GM18520 (cell line): ENCODE measurements at regions not wholly inside any gene's neighbourhood (a gene's known extent, or its start where the extent isn't known, plus 50 kb on each side); places are given as distances from the start of the nearest gene placed in this dataset.
"Not testable (repeated sequence)": the region's sequence is repeated elsewhere in the genome, so short reads cannot be mapped to it uniquely, and the experiment has no call there.

Experiments
- ATAC-seq: cut with Tn5 transposase; IDR thresholded peaks from one replicate; pipeline ENCODE4 v1.9.1; 2021; ENCODE audit not compliant: unreplicated experiment

DNA sequence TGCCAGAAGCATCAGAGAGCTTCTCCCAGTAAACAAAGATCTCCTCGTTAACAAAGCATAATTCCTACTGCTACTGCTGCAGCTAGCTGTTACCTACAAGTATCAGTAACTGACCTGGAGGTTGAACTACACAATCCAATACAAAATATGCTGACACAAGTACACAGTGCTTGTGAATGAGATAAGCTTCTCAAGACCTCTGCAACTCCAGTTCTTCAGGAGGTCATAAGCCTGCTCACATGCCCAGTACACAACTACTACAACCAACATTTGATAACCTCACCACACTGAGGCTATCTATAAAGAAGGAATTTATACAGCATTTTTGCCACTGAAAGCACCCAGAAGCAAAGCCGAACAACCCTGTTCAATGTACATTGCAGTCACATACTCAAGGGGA is 66.7 kb upstream of the SMARCAD1 start:
- ATAC-seq: no peak

DNA sequence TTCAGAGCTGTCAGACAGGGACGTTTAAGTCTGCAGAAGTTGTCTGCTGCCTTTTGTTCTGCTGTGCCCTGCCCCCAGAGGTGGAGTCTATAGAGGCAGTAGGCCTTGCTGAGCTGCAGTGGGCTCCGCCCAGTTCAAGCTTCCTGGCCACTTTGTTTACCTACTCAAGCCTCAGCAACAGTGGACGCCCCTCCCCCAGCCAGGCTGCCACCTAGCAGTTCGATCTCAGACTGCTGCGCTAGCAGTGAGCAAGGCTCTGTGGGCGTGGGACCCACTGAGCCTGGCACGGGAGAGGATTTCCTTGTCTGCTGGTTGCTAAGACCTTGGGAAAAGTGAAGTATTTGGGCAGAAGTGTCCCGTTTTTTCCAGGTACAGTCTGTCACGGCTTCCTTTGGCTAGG is 59.6 kb upstream of the SMARCAD1 start:
- ATAC-seq: not testable (repeated sequence)

GRCh38 chr4:94152466-94152865 is 55.2 kb upstream of the SMARCAD1 start:
- no peak for ATAC-seq

DNA sequence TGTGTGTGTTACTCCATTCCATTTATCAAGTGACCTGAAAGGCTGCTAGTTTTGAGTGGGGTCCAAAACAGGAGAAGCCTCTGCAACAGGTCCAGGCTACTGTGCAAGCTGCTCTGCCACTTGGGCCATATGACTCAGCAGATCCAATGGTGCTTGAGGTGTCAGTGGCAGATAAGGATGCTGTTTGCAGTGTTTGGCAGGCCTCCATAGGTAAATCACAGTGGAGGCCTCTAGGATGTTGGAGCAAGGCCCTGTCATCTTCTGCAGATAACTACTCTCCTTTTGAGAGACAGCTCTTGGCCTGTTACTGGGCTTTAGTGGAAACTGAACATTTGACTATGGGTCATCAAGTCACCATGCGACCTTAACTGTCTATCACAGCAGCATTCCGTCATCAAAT is 52.3 kb upstream of the SMARCAD1 start:
- ATAC-seq: not testable (repeated sequence)

GRCh38 chr4:94156826-94157225 is 50.8 kb upstream of the SMARCAD1 start:
- ATAC-seq: no peak
